GM18511 (cell line): ENCODE measurements at regions not wholly inside any gene's neighbourhood (a gene's known extent, or its start where the extent isn't known, plus 50 kb on each side); places are given as distances from the start of the nearest gene placed in this dataset.

Experiments used
- ATAC-seq: cut with Tn5 transposase; IDR thresholded peaks from one replicate; pipeline ENCODE4 v1.9.1; 2021; ENCODE audit warnings: mild to moderate bottlenecking, moderate library complexity; ENCODE audit not compliant: unreplicated experiment

DNA sequence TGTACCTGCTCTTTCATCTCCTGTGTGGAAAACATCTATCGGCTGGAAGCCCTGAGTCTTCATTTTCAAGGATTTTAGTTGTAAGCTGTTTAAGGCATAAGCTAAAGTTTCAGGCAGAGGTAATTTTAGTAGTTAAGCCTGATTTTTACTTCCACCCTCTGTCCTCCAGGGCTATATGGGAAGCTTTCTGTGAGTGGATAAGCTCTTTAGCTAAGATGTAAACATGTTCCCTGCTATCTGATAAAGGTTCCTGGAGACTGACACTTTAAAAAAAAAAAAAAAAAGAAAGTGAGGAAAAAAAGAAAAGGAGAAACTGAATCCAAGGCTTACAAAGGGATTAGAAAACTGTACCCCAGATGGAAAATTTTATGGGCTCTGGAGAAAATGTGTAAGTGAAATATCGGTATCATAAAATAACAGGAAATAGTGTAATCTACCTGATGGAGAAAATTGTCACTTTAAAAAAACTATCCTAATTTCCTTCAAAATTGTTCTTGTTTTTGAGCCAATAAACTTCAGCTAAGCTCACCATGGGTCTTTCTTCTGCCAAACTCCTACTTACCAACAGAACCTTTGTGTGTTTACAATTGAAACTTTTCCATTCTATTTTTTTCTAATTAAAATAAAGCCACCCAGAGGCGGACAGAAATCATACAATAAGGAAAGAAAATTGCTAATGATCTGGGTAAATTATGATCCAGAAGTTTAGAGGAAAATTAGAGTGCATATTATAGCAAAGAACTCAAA is 180.5 kb downstream of the TGFB2 start:
- no peak for ATAC-seq

DNA sequence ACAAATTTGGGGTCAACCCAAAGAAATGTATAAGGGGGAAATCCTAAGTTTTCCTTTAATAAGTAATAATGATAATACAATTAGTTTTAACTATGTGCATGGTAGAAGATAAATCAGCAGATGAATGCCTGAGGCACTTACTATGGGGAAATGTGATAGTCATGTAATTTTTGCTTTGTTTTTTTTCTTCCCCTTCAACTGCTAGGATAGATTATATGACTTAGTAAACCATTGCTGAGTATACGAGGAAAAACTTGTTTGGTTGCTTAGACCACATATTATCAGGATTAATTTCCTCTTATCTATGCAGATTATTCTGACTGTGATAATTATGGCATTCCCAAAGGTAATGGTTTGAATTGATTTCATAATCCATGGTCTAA is 181.1 kb downstream of the TGFB2 start:
- no peak for ATAC-seq

- ATAC-seq = no peak
Measured at GRCh38 chr1:218527737-218528136, 182.6 kb downstream of the TGFB2 start.

DNA sequence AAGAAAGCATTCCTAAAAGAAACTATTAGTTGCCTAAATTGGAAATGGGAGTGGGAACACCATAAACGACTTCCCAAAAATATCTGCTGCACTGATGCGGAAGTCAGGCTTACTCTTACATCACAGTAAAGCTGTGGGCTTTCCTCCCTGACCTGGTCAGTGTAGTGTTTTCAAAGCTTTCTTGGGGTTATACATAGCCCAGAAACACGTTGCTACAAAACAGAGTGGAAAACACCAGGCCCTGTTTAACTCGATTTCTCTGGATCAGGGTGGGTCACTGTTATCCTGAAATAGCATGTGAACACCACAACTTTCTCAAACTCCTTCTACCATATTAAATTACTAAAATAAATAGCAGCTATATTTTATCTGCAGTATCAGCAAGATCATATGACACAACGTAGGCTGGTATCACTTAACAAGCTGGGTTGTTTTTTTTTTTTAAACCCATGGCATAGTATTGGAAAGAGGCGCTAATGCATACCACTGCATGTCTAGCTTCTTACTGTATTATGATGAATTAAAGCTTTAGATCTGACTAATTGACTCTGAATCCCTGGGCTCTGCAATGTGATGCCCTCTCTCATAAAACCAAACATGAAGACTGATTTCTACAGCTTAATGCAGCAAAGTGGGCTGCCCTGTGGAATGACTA is 184.6 kb downstream of the TGFB2 start:
- no peak for ATAC-seq

GRCh38 chr1:218531936-218532335 is 186.8 kb downstream of the TGFB2 start:
- ATAC-seq = no peak

- ATAC-seq = no peak
Measured at GRCh38 chr1:218536296-218536986, 191.3 kb downstream of the TGFB2 start.

DNA sequence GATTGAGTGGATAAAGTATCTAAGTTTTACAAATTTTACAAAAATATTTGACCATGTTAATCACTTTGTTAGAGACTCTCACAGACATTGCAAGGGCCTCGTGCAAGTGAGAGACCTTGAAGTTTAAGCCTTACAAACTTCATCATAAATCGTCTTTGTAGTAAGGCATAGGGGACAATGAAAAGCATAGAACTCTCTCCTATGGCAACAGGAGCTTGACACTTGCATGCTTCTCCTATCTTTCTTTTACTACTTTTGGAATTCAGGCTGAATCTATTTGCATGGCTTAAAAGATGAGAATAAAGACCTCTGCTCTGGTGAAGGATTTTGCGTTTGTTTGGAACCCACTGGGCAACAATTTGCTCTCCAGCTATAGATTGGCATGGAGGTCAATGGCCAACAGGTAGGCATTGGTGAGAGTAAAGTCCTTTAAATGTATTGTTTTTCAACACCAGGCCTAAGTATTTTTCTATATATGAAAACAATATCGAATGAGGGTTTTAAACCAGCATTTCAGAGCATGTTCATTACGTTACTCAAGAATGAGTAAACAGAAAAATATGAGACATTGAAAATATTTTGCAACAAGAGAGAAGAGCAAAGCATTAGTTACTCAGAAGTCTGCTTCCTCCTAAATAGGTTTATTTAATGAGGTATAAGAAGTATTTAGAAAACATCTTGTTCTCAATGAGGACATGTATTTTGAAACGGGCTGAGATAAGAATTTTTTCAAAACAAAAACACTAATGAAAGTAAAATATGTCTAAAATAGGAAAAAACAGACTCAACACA is 192.2 kb downstream of the TGFB2 start:
- ATAC-seq = no peak

DNA sequence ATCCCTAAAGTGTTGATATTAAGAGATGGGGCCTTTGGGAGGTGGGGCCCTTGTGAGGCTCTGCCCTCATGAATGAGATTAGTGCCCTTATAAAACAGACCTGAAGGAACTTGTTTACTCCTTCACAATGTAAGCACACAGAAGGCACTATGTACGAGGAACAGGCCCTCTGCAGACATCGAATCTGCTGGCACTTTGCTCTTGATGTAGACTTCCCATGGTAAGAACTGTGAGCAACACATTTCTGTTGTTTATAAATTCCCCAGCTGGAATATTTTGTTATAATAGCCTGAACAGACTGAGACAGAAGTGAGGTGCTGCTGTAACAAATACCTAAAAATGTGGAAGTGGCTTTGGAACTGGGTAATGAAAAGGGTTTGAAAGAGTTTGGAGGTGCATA is 193.2 kb downstream of the TGFB2 start:
- ATAC-seq = no peak

DNA sequence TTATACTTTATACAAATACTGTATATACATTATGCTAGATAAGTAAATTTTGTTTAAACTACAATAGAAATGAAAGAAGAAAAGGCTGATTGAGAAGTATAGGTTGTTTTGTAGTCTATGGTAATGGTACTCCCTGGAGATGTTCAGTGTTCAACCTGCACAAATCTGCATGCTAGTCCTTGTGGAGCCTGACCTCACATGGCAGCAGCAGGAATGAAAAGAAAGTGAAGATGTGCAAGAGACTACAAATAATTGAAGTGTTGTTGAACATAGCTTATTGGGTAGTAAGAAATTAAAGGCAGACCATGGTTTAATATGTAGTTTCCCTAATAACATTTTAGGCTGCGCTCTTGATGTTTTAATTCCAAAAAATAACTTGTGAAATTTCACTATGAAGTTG is 201.2 kb downstream of the TGFB2 start:
- no peak for ATAC-seq

- ATAC-seq = no peak
Measured at GRCh38 chr1:218547957-218548730, 203.0 kb downstream of the TGFB2 start.

GRCh38 chr1:218548764-218549163 is 203.6 kb downstream of the TGFB2 start:
- ATAC-seq = no peak

GRCh38 chr1:218553197-218553596 is 208.1 kb downstream of the TGFB2 start:
- no peak for ATAC-seq

GRCh38 chr1:218556016-218556415 is 210.9 kb downstream of the TGFB2 start:
- ATAC-seq = no peak

- ATAC-seq = no peak
Measured at GRCh38 chr1:218557731-218558130, 212.6 kb downstream of the TGFB2 start.

- no peak for ATAC-seq
Measured at GRCh38 chr1:218558271-218558810, 213.2 kb downstream of the TGFB2 start.

- ATAC-seq = no peak
Measured at GRCh38 chr1:218565377-218565776, 220.2 kb downstream of the TGFB2 start.

- no peak for ATAC-seq
Measured at GRCh38 chr1:218568962-218569550, 223.9 kb downstream of the TGFB2 start.

GRCh38 chr1:218570456-218570855 is 225.3 kb downstream of the TGFB2 start:
- no peak for ATAC-seq

DNA sequence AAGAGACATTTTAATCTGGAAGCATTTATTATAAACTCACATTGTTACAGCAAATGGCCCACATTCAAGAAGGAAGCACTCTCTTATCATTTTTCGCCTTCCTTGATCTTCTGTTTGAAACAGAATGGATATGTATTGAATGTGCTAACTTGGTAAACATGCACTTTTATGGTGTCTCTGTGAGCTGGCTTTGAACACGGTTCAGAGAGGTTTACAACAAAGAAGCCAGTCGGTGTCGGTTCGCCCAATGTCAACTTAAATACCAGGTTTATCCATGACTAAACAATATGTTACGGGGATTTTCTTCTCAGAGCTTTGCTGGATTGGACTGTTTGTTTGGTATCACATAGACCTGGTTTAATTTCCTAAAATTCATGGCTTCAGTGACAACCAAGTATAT is 226.4 kb downstream of the TGFB2 start:
- no peak for ATAC-seq

DNA sequence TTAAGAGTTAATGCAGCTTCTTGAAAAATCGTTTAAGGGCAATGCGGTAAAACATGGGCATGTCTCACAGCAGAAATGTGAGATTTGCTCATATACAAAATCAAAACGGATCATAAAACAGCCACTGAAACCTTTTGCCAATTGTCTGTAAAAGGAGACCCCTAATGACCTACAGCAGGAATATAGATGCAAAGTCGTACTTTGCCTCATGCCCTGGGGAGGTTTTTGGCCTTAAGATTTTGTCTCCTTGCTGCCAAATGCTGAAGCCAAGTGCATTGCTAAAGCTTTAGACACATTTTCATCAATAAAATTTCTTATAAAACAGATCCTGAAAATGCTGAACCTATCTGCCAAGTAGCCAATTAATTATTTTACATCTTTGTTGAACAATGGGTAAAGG is 226.9 kb downstream of the TGFB2 start:
- ATAC-seq = no peak
